ENCODE measurements at regions not wholly inside any gene's neighbourhood (a gene's known extent, or its start where the extent isn't known, plus 50 kb on each side); places are given as distances from the start of the nearest gene placed in this dataset.

DNA sequence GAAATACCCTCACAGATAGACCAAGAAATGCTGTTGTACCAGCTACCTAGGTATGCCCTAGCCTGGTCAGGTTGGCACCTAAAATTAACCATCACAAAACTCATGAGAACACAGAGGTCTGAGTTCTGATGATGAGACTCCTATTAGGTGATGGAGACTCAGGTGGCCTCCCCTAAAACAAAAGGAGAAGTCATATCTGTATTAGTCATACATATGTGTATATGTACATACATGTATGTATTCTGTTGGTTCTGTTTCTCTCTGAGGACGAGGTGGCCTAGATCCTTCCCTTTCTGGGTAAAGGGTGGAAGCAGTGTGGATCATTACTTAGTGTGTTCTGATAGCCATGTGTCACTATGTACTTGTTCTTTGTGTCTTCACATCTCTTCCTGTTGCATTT is 207.2 kb upstream of the PRSS1 start:
- TF ChIP-seq, protein P1, sequence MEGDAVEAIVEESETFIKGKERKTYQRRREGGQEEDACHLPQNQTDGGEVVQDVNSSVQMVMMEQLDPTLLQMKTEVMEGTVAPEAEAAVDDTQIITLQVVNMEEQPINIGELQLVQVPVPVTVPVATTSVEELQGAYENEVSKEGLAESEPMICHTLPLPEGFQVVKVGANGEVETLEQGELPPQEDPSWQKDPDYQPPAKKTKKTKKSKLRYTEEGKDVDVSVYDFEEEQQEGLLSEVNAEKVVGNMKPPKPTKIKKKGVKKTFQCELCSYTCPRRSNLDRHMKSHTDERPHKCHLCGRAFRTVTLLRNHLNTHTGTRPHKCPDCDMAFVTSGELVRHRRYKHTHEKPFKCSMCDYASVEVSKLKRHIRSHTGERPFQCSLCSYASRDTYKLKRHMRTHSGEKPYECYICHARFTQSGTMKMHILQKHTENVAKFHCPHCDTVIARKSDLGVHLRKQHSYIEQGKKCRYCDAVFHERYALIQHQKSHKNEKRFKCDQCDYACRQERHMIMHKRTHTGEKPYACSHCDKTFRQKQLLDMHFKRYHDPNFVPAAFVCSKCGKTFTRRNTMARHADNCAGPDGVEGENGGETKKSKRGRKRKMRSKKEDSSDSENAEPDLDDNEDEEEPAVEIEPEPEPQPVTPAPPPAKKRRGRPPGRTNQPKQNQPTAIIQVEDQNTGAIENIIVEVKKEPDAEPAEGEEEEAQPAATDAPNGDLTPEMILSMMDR (optimal IDR thresholded peaks at IDR 0.05 in 1 of 3, IDR thresholded peaks at IDR 0.05 in 1 of 3, conservative IDR thresholded peaks at IDR 0.05 in 1 of 3; ENCODE audit: extremely low read depth in 1 of 3, insufficient read depth in 2 of 3, low read length in 3 of 3) = no peak
- no peak for TF ChIP-seq EZH2 (IDR thresholded peaks at IDR 0.05; ENCODE audit: low read length)
